ENCODE measurements at regions not wholly inside any gene's neighbourhood (a gene's known extent, or its start where the extent isn't known, plus 50 kb on each side); places are given as distances from the start of the nearest gene placed in this dataset.
A peak's percentile ranks its signal among the peaks of the same experiment; 100 is the strongest.

- TF ChIP-seq CTCF (IDR thresholded peaks at IDR 0.05; ENCODE audit: extremely low read depth, missing control alignments), result no peak
- DNase-seq (ENCODE audit: low spot score), result no peak
Measured at GRCh38 chr7:131109011-131109758, 218.5 kb upstream of the MKLN1 start.

GRCh38 chr7:131109759-131110296, 217.8 kb upstream of the MKLN1 start:
- TF ChIP-seq CTCF (IDR thresholded peaks at IDR 0.05; ENCODE audit: extremely low read depth, missing control alignments), result no peak
- peak; percentile 76 for DNase-seq (ENCODE audit: low spot score)

GRCh38 chr7:131110297-131111080, 217.2 kb upstream of the MKLN1 start:
- TF ChIP-seq CTCF (IDR thresholded peaks at IDR 0.05; ENCODE audit: extremely low read depth, missing control alignments), result no peak
- DNase-seq (ENCODE audit: low spot score), result no peak

GRCh38 chr7:131111081-131111576, 216.5 kb upstream of the MKLN1 start:
- DNase-seq (ENCODE audit: low spot score), result peak; percentile 47
- TF ChIP-seq CTCF (IDR thresholded peaks at IDR 0.05; ENCODE audit: extremely low read depth, missing control alignments), result no peak

GRCh38 chr7:131111792-131112191, 215.9 kb upstream of the MKLN1 start:
- DNase-seq (ENCODE audit: low spot score), result no peak
- TF ChIP-seq CTCF (IDR thresholded peaks at IDR 0.05; ENCODE audit: extremely low read depth, missing control alignments), result no peak

- no peak for DNase-seq (ENCODE audit: low spot score)
- TF ChIP-seq CTCF (IDR thresholded peaks at IDR 0.05; ENCODE audit: extremely low read depth, missing control alignments), result no peak
Measured at GRCh38 chr7:131112431-131112830, 215.2 kb upstream of the MKLN1 start.

- TF ChIP-seq CTCF (IDR thresholded peaks at IDR 0.05; ENCODE audit: extremely low read depth, missing control alignments), result no peak
- no peak for DNase-seq (ENCODE audit: low spot score)
Measured at GRCh38 chr7:131115340-131115739, 212.3 kb upstream of the MKLN1 start.

All from GM20000 (cell line).